AG04450 (cell line): ENCODE measurements at regions not wholly inside any gene's neighbourhood (a gene's known extent, or its start where the extent isn't known, plus 50 kb on each side); places are given as distances from the start of the nearest gene placed in this dataset.

Experiments used
- CTCF ChIA-PET: fragments of 300-600, 350-600 bp; formaldehyde crosslinking; extraction: SDS; loops from one replicate; lab custom pipeline; 2022; ENCODE audit warnings: antibody characterized with exemption, inconsistent platforms; lab: Charles Lee
- POLR2A ChIA-PET: fragments of 350-600 bp; formaldehyde crosslinking; extraction: SDS; loops from one replicate; lab custom pipeline; 2021; ENCODE audit warnings: antibody characterized with exemption, inconsistent platforms; lab: Yijun Ruan, JAX
- DNase-seq: peaks from one replicate; pipeline ENCODE4 v3.0.0-alpha.2; 2011; ENCODE audit warnings: low read depth, low spot score
- H3K27ac ChIP-seq: one replicate; pipeline ENCODE4 v1.5.1; 2012; ENCODE audit warnings: low read depth, low read length, control low read depth
- H3K27me3 ChIP-seq: one replicate; pipeline ENCODE4 v1.6.0; 2012; ENCODE audit warnings: low read length; ENCODE audit not compliant: control insufficient read depth, insufficient read depth
- H3K4me3 ChIP-seq: 2 replicates; pipeline ENCODE4 v1.5.1; 2011; ENCODE audit warnings: mild to moderate bottlenecking, low read depth, low read length, control low read depth
- H3K9me3 ChIP-seq: 2 replicates; pipeline ENCODE4 v1.5.1; 2012; ENCODE audit warnings: low read length; ENCODE audit not compliant: control insufficient read depth, insufficient read depth
- CTCF ChIP-seq: IDR thresholded peaks from 2 replicates; pipeline ENCODE4 v1.5.1; 2011; ENCODE audit warnings: low read depth, low read length, control low read depth, inconsistent platforms

DNA sequence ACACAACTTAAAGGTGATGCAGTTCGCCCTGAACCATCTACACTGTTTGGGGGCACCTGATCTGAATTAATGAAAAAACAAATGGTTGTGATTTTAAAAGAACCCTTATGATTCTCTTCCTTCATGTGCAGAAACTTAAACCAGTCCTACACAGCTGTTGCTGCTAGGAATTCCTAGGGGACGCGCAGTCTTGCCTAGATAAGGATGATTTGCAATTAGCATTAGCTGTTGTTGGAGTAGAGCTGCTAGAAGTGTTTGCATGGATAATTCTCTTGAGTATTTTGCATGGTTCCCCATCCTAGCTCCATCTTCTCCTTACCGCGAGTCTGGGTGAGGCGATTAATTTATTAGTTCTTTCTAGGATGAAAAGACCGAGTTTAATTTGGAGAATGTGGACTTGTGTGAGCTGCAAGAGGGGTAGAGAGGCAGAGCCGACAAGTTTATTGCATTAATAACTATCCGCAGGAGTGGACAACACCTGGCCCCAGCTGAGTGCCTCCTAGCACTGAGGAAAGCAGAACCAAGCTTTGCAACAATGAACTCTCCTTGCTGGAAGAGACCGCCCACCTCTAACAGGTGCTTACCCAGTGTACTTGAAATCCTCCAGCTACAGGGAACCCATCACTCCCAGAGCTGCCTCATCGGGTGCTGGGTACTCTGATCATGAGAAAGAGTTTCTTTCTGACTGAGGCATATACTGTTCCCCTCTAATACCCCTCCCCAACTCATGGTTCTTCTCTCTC is 75.0 kb upstream of the WNT7A start:
- no peak overlapping the region for H3K4me3 ChIP-seq
- POLR2A ChIA-PET, result no interaction called here
- no peak for TF ChIP-seq CTCF
- no peaks in the 10 kb centered on the region for H3K27me3 ChIP-seq
- no peak for DNase-seq
- no peaks in the 10 kb centered on the region for H3K9me3 ChIP-seq
- CTCF ChIA-PET, result no interaction called here
- no peak overlapping the region for H3K27ac ChIP-seq

DNA sequence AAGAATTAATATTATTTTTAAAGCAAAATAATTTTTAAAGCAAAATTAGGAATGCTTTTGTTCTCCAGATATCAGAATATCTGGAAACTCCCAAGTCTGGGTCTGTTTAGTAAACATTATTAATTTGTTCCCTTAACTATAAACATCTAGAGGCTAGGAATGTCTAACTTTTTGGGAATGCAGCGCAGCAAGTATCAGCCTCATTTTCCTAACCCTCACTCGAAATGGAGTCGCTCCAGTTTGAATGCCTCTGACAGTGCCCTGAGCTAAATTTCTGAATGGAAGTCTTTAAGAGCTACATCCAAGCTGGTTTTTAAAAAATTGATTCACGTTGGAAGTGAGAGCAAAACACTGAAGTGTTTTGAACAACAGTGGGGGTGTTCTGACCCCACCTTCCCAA is 74.4 kb upstream of the WNT7A start:
- H3K27me3 ChIP-seq, result no peaks in the 10 kb centered on the region
- no peak for TF ChIP-seq CTCF
- H3K9me3 ChIP-seq, result no peaks in the 10 kb centered on the region
- no peak overlapping the region for H3K27ac ChIP-seq
- POLR2A ChIA-PET, result no interaction called here
- CTCF ChIA-PET, result no interaction called here
- no peak for DNase-seq
- H3K4me3 ChIP-seq, result no peak overlapping the region

DNA sequence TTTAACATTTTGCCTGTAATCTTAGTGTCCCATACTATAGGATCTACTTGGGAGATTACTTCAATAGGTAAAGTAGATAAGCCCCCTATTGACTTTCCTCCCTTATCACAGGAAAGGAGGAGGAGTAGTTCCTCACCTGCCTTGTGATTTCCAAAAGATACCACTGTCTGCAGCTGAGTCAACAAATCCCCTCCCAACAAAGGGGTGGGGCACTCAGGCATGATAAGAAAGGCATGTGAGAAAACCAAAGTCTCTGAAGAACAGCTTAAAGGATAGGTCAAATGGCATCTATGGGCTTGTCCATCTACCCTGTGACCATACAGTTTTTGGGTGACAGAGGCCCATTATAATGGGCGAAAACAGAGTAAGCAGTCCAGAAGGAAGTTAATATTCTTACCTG is 71.3 kb upstream of the WNT7A start:
- DNase-seq, result no peak
- Histone ChIP-seq H3K9me3 (no peaks in the 10 kb centered on the region), H3K27me3 (no peaks in the 10 kb centered on the region), H3K27ac (no peak overlapping the region), H3K4me3 (no peak overlapping the region)
- CTCF ChIA-PET, result no interaction called here
- POLR2A ChIA-PET, result no interaction called here
- TF ChIP-seq CTCF, result no peak

DNA sequence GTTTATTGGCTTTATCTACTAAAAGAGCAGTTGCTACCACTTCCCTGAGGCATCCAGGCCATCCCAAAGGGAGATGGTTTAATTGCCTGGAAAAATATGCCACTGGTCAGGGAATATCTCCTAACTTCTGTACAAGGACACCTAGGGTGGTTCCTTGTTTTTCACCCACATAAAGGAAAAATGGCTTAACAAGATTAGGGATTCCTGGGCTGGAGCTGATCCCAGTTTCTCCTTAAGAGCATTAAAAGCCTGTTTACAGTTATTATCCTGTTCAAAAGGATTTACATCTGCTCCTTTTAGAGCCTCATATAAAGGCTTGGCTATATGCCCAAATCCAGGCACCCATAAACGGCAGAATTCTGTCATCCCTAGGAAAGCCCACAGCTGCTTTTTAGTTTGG is 70.2 kb upstream of the WNT7A start:
- POLR2A ChIA-PET, result no interaction called here
- Histone ChIP-seq H3K4me3 (no peak overlapping the region), H3K27me3 (no peaks in the 10 kb centered on the region), H3K9me3 (no peaks in the 10 kb centered on the region), H3K27ac (no peak overlapping the region)
- no peak for TF ChIP-seq CTCF
- CTCF ChIA-PET, result no interaction called here
- no peak for DNase-seq

DNA sequence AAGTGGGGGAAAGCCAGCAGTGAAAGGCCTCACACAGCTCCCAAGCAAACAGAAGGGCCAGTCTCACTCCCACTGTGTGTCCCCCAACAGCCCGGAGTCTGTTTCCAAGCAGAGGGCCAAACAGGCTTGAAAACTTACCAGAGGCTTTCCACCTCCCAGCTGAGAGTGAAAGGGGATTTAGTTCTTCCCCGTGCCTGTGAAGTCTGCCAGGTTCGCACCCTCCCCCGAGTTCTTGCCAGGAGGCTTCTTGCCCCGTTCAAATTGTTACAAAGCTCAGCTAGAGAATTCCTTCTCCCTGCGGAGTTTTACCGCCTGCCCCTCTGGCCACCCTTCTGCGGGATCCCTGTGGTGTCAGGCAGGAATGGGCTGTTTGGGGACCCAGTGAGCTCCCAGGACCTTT is 68.0 kb upstream of the WNT7A start:
- no peak for DNase-seq
- no peaks in the 10 kb centered on the region for H3K9me3 ChIP-seq
- no peak for TF ChIP-seq CTCF
- CTCF ChIA-PET, result no interaction called here
- H3K27me3 ChIP-seq, result no peaks in the 10 kb centered on the region
- no peak overlapping the region for H3K4me3 ChIP-seq
- no peak overlapping the region for H3K27ac ChIP-seq
- POLR2A ChIA-PET, result no interaction called here
